ENCODE measurements at regions not wholly inside any gene's neighbourhood (a gene's known extent, or its start where the extent isn't known, plus 50 kb on each side); places are given as distances from the start of the nearest gene placed in this dataset.

DNA sequence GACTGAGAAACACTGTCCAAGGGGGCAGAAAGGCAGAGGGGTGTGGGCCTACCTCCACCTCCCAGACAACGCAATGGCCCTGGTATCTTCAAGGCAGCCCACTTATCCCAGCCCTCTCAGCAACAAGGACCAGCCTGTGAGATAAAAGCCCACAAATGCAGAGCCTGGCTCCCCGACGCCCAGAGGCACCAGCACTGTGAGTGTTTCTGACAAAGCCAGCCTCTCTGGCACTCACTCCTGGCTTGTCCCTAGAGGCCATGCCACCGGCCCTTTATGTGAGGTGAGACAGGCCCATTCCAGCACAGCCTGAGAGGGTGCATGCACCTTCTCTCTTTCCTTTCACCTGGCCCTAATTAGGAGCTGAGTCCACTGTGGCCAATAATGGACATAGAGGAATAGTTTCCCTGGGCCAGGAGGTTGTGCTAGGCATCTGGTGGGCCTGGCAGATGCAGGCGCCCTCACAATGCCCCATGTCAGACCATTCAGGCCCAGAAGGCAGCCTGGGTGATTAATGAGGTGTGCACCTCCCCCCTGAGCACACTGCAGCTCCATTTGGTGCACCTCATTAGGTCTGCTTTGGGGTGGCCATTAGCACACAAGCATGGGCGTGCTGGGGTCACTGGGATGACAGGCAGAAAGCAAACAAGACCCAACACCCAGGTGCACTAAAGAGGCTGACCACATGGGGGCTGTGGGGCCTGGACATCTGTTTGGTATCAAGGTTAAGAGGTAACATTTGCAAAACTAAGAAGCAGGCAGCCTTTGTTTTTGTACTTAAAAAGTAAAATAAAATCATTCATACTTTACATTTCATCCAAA, 176.0 kb downstream of the MED10 start:
- H3K36me3 Mint-ChIP-seq (ENCODE audit: low read depth), result no peaks in the 10 kb centered on the region
- DNase-seq (peak; percentile 12), ATAC-seq (no peak)
- intact Hi-C loops (cut with micrococcal nuclease), result no loop called here
- TF ChIP-seq, protein P1, sequence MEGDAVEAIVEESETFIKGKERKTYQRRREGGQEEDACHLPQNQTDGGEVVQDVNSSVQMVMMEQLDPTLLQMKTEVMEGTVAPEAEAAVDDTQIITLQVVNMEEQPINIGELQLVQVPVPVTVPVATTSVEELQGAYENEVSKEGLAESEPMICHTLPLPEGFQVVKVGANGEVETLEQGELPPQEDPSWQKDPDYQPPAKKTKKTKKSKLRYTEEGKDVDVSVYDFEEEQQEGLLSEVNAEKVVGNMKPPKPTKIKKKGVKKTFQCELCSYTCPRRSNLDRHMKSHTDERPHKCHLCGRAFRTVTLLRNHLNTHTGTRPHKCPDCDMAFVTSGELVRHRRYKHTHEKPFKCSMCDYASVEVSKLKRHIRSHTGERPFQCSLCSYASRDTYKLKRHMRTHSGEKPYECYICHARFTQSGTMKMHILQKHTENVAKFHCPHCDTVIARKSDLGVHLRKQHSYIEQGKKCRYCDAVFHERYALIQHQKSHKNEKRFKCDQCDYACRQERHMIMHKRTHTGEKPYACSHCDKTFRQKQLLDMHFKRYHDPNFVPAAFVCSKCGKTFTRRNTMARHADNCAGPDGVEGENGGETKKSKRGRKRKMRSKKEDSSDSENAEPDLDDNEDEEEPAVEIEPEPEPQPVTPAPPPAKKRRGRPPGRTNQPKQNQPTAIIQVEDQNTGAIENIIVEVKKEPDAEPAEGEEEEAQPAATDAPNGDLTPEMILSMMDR (IDR thresholded peaks at IDR 0.05), result no peak
- ChIA-PET POLR2A (no interaction called here), CTCF (no interaction called here)
- H3K4me1 Mint-ChIP-seq (ENCODE audit: low read depth), result no peaks in the 10 kb centered on the region
- H3K27me3 Mint-ChIP-seq, result peaks cover 2% of the 10 kb centered on the region
- H3K4me3 Mint-ChIP-seq, result no peak overlapping the region
- peaks cover 2% of the 10 kb centered on the region for H3K9me3 Mint-ChIP-seq
- H3K27ac Mint-ChIP-seq, result no peak overlapping the region

DNA sequence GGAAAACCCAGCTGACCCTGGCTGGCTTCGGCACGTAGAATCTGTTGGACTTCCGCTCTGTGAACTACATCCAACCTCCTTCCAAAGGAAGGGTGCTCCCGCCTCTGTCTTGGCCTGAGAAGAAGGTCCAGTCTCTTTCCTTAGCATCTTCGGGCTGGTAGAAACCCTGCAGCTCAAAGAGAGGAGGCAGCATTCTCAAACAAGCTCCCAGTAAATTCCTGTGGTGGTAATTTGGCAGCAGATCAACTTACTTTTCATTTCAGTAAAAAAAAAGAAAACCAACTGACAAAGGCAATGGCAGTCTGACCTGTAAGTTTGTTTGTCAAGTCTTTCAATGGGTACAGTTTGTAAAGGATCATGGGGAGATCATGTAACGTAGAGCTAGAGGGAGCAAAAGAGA, 176.7 kb downstream of the MED10 start:
- H3K4me3 Mint-ChIP-seq, result no peak overlapping the region
- peaks cover 2% of the 10 kb centered on the region for H3K9me3 Mint-ChIP-seq
- no peaks in the 10 kb centered on the region for H3K36me3 Mint-ChIP-seq (ENCODE audit: low read depth)
- TF ChIP-seq, protein P1 (IDR thresholded peaks at IDR 0.05), result no peak
- no peaks in the 10 kb centered on the region for H3K4me1 Mint-ChIP-seq (ENCODE audit: low read depth)
- POLR2A ChIA-PET, result no interaction called here
- intact Hi-C loops (cut with micrococcal nuclease), result no loop called here
- CTCF ChIA-PET, result no interaction called here
- no peak for ATAC-seq
- peaks cover 7% of the 10 kb centered on the region for H3K27me3 Mint-ChIP-seq
- no peak overlapping the region for H3K27ac Mint-ChIP-seq
- DNase-seq, result no peak

DNA sequence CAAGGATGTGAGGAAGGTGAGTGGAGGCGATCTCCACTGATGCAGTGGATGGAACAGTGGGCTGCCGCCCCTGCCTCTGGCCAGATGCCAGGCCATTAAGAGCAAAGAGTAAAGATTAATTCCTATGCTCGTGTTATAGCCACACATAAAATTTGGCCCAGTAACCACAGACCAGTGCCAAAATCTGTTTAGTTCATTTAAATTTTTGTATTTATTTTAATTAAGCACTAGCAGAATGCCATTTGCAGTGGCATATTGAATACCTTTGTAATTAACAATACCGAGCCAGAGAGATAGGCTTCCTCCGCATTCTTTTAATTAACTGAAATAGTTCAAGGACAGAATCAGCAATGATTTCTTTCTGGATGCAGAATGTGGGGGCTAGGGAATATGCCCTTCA, 179.8 kb downstream of the MED10 start:
- POLR2A ChIA-PET, result no interaction called here
- Mint-ChIP-seq H3K36me3 (ENCODE audit: low read depth) (no peaks in the 10 kb centered on the region), H3K9me3 (peaks cover 2% of the 10 kb centered on the region), H3K4me1 (ENCODE audit: low read depth) (no peaks in the 10 kb centered on the region), H3K27ac (no peak overlapping the region), H3K27me3 (peaks cover 9% of the 10 kb centered on the region), H3K4me3 (no peak overlapping the region)
- no peak for DNase-seq
- CTCF ChIA-PET, result no interaction called here
- intact Hi-C loops (cut with micrococcal nuclease), result no loop called here
- ATAC-seq, result no peak
- TF ChIP-seq, protein P1 (IDR thresholded peaks at IDR 0.05), result no peak

DNA sequence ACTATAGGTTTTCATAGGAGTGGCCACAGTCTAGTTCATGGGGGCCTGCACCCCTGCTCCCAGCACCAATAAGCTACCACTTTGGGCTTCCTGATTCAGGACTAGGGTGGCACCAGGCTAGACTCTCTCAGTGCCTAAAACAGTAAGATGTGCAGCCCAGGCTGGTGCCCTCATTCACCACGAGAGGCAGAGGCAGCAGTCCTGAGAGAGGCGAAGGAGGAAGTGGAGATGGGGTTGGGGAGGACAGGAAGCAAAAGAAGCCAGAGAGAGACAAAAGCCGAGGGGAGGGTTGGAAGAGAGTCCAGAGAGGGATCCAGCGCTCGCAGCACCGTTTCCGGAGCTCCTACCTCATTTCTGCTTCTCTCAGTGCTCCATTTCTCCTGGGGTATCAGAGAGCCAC, 180.9 kb downstream of the MED10 start:
- intact Hi-C loops (cut with micrococcal nuclease), result no loop called here

DNA sequence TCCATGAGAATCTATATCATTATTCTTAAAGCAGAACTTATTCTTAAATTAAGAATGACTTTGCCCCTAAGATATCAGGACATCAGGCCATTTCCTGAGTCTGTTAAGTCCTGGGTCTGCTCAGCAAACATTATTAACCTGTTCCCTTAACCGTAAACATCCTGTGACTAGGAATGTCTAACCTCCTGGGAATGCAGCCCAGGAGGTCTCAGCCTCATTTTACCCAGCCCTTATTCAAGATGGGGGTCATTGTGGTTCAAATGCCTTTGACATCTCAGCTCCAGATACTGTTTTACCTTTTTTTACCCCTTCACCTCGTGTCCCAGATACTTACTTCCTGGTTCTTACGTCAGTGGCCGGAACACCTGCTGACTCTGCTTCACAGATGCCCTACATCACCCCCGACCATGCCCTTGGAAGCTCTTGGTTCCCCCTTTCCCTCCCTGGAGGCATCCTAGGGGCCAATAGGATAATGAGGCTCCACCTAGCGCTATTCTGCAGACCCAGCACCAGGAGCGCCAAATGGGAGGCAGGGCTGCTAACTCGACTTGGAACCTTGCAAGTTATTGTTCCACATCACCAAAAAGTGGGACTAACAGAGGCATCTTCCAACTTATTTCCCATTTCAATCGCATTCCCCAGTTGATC, 182.5 kb downstream of the MED10 start:
- H3K27ac Mint-ChIP-seq, result no peak overlapping the region
- ChIA-PET CTCF (no interaction called here), POLR2A (no interaction called here)
- H3K9me3 Mint-ChIP-seq, result peaks cover 2% of the 10 kb centered on the region
- no peaks in the 10 kb centered on the region for H3K4me1 Mint-ChIP-seq (ENCODE audit: low read depth)
- intact Hi-C loops (cut with micrococcal nuclease), result no loop called here
- no peak overlapping the region for H3K4me3 Mint-ChIP-seq
- TF ChIP-seq, protein P1 (IDR thresholded peaks at IDR 0.05), result no peak
- DNase-seq (no peak), ATAC-seq (no peak)
- peaks cover 9% of the 10 kb centered on the region for H3K27me3 Mint-ChIP-seq
- no peaks in the 10 kb centered on the region for H3K36me3 Mint-ChIP-seq (ENCODE audit: low read depth)

More for the DNA sequence above, 180.9 kb downstream of the MED10 start:
- H3K4me1 Mint-ChIP-seq (ENCODE audit: low read depth), result no peaks in the 10 kb centered on the region
- H3K27ac Mint-ChIP-seq, result no peak overlapping the region
- ChIA-PET CTCF (no interaction called here), POLR2A (no interaction called here)
- TF ChIP-seq, protein P1 (IDR thresholded peaks at IDR 0.05), result no peak
- no peak overlapping the region for H3K4me3 Mint-ChIP-seq
- no peaks in the 10 kb centered on the region for H3K36me3 Mint-ChIP-seq (ENCODE audit: low read depth)
- ATAC-seq, result no peak
- peaks cover 9% of the 10 kb centered on the region for H3K27me3 Mint-ChIP-seq
- H3K9me3 Mint-ChIP-seq, result peaks cover 2% of the 10 kb centered on the region
- no peak for DNase-seq

Measured in activated CD8-positive, alpha-beta T cell treated with anti-CD3 and anti-CD28 coated beads for 36 hours (primary cell).